Central memory CD8-positive, alpha-beta T cell (primary cell): ENCODE measurements at regions not wholly inside any gene's neighbourhood (a gene's known extent, or its start where the extent isn't known, plus 50 kb on each side); places are given as distances from the start of the nearest gene placed in this dataset.

ENCODE experiments used
- ATAC-seq: fragments of 150-1000 bp; cut with Tn5 transposase; replicated peaks from 2 replicates; pipeline ENCODE4 v1.10.0; 2022; ENCODE audit warnings: mild to moderate bottlenecking, moderate FRiP score, moderate number of reproducible peaks; ENCODE audit not compliant: poor library complexity, severe bottlenecking; ENCODE audit errors: extremely low read depth
- DNase-seq, 2 donors: peaks; one replicate each; pipeline ENCODE4 v3.0.0; 2021; ENCODE audit warnings: low spot score in 2 of 2
- H3K27ac Mint-ChIP-seq: one replicate; pipeline ENCODE4 v1.8.0; 2022; ENCODE audit warnings: low read depth, mild to moderate bottlenecking, moderate library complexity, mixed read lengths
- H3K27me3 Mint-ChIP-seq: one replicate; pipeline ENCODE4 v1.8.0; 2022; ENCODE audit warnings: mixed read lengths
- H3K36me3 Mint-ChIP-seq: one replicate; pipeline ENCODE4 v1.8.0; 2022; ENCODE audit warnings: mild to moderate bottlenecking, moderate library complexity, mixed read lengths; ENCODE audit not compliant: insufficient read depth
- H3K4me1 Mint-ChIP-seq: one replicate; pipeline ENCODE4 v1.8.0; 2022; ENCODE audit warnings: mixed read lengths
- H3K4me3 Mint-ChIP-seq: one replicate; pipeline ENCODE4 v1.8.0; 2022; ENCODE audit warnings: mild to moderate bottlenecking, moderate library complexity, mixed read lengths
- H3K9me3 Mint-ChIP-seq: one replicate; pipeline ENCODE4 v1.8.0; 2022; ENCODE audit warnings: mixed read lengths

GRCh38 chr6:120587381-120587780 is 746.9 kb downstream of the TBC1D32 start:
- no peaks in the 10 kb centered on the region for H3K36me3 Mint-ChIP-seq
- H3K4me1 Mint-ChIP-seq, result no peaks in the 10 kb centered on the region
- H3K4me3 Mint-ChIP-seq, result no peak overlapping the region
- no peaks in the 10 kb centered on the region for H3K27me3 Mint-ChIP-seq
- no peak for ATAC-seq
- H3K9me3 Mint-ChIP-seq, result peaks cover 19% of the 10 kb centered on the region
- H3K27ac Mint-ChIP-seq, result no peak overlapping the region
- no peak for DNase-seq

- DNase-seq, result no peak
- Mint-ChIP-seq H3K27ac (no peak overlapping the region), H3K9me3 (peaks cover 13% of the 10 kb centered on the region), H3K4me3 (no peak overlapping the region), H3K27me3 (no peaks in the 10 kb centered on the region), H3K36me3 (no peaks in the 10 kb centered on the region), H3K4me1 (no peaks in the 10 kb centered on the region)
- ATAC-seq, result no peak
Measured at GRCh38 chr6:120584111-120584760, 750.0 kb downstream of the TBC1D32 start.

GRCh38 chr6:120576061-120576460 is 758.2 kb downstream of the TBC1D32 start:
- DNase-seq (no peak), ATAC-seq (no peak)
- H3K9me3 Mint-ChIP-seq, result peaks cover 6% of the 10 kb centered on the region
- no peak overlapping the region for H3K4me3 Mint-ChIP-seq
- no peaks in the 10 kb centered on the region for H3K36me3 Mint-ChIP-seq
- H3K4me1 Mint-ChIP-seq, result no peaks in the 10 kb centered on the region
- no peaks in the 10 kb centered on the region for H3K27me3 Mint-ChIP-seq
- H3K27ac Mint-ChIP-seq, result no peak overlapping the region

GRCh38 chr6:120569714-120570113 is 764.6 kb downstream of the TBC1D32 start:
- H3K27ac Mint-ChIP-seq, result no peak overlapping the region
- no peaks in the 10 kb centered on the region for H3K27me3 Mint-ChIP-seq
- no peaks in the 10 kb centered on the region for H3K4me1 Mint-ChIP-seq
- H3K4me3 Mint-ChIP-seq, result no peak overlapping the region
- peaks cover 6% of the 10 kb centered on the region for H3K9me3 Mint-ChIP-seq
- H3K36me3 Mint-ChIP-seq, result no peaks in the 10 kb centered on the region
- ATAC-seq (no peak), DNase-seq (no peak)

- H3K4me1 Mint-ChIP-seq, result no peaks in the 10 kb centered on the region
- peaks cover 6% of the 10 kb centered on the region for H3K9me3 Mint-ChIP-seq
- no peak overlapping the region for H3K4me3 Mint-ChIP-seq
- DNase-seq (no peak), ATAC-seq (no peak)
- H3K27ac Mint-ChIP-seq, result no peak overlapping the region
- no peaks in the 10 kb centered on the region for H3K36me3 Mint-ChIP-seq
- H3K27me3 Mint-ChIP-seq, result no peaks in the 10 kb centered on the region
Measured at GRCh38 chr6:120564779-120565178, 769.5 kb downstream of the TBC1D32 start.

- DNase-seq (no peak), ATAC-seq (no peak)
- no peak overlapping the region for H3K4me3 Mint-ChIP-seq
- H3K4me1 Mint-ChIP-seq, result no peaks in the 10 kb centered on the region
- peaks cover 11% of the 10 kb centered on the region for H3K9me3 Mint-ChIP-seq
- H3K27ac Mint-ChIP-seq, result no peak overlapping the region
- no peaks in the 10 kb centered on the region for H3K36me3 Mint-ChIP-seq
- H3K27me3 Mint-ChIP-seq, result no peaks in the 10 kb centered on the region
Measured at GRCh38 chr6:120558294-120558693, 776.0 kb downstream of the TBC1D32 start.

GRCh38 chr6:120557554-120557953 is 776.7 kb downstream of the TBC1D32 start:
- Mint-ChIP-seq H3K4me3 (no peak overlapping the region), H3K36me3 (no peaks in the 10 kb centered on the region), H3K4me1 (no peaks in the 10 kb centered on the region), H3K9me3 (peaks cover 13% of the 10 kb centered on the region), H3K27me3 (no peaks in the 10 kb centered on the region), H3K27ac (no peak overlapping the region)
- ATAC-seq, result no peak
- DNase-seq, result no peak

- no peak for ATAC-seq
- Mint-ChIP-seq H3K9me3 (peaks cover 12% of the 10 kb centered on the region), H3K36me3 (no peaks in the 10 kb centered on the region), H3K27me3 (no peaks in the 10 kb centered on the region), H3K27ac (no peak overlapping the region), H3K4me1 (no peaks in the 10 kb centered on the region), H3K4me3 (no peak overlapping the region)
- no peak for DNase-seq
Measured at GRCh38 chr6:120556491-120556890, 777.8 kb downstream of the TBC1D32 start.

GRCh38 chr6:120553353-120553752 is 780.9 kb downstream of the TBC1D32 start:
- no peak for DNase-seq
- Mint-ChIP-seq H3K4me1 (no peaks in the 10 kb centered on the region), H3K9me3 (peaks cover 12% of the 10 kb centered on the region), H3K36me3 (no peaks in the 10 kb centered on the region), H3K4me3 (no peak overlapping the region), H3K27ac (no peak overlapping the region), H3K27me3 (no peaks in the 10 kb centered on the region)
- no peak for ATAC-seq

- Mint-ChIP-seq H3K9me3 (peaks cover 9% of the 10 kb centered on the region), H3K27ac (no peak overlapping the region), H3K4me3 (no peak overlapping the region), H3K36me3 (no peaks in the 10 kb centered on the region), H3K4me1 (no peaks in the 10 kb centered on the region), H3K27me3 (no peaks in the 10 kb centered on the region)
- no peak for ATAC-seq
- no peak for DNase-seq
Measured at GRCh38 chr6:120545353-120545752, 788.9 kb downstream of the TBC1D32 start.

GRCh38 chr6:120534954-120535353 is 799.3 kb downstream of the TBC1D32 start:
- ATAC-seq, result no peak
- no peak for DNase-seq
- Mint-ChIP-seq H3K27me3 (no peaks in the 10 kb centered on the region), H3K4me1 (no peaks in the 10 kb centered on the region), H3K36me3 (no peaks in the 10 kb centered on the region), H3K27ac (no peak overlapping the region), H3K9me3 (peaks cover 12% of the 10 kb centered on the region), H3K4me3 (no peak overlapping the region)

GRCh38 chr6:120526576-120526975 is 807.7 kb downstream of the TBC1D32 start:
- Mint-ChIP-seq H3K4me1 (no peaks in the 10 kb centered on the region), H3K27ac (no peak overlapping the region), H3K9me3 (peaks cover 9% of the 10 kb centered on the region), H3K36me3 (no peaks in the 10 kb centered on the region), H3K4me3 (no peak overlapping the region), H3K27me3 (no peaks in the 10 kb centered on the region)
- DNase-seq, result no peak
- ATAC-seq, result no peak

GRCh38 chr6:120514544-120514943 is 819.7 kb downstream of the TBC1D32 start:
- Mint-ChIP-seq H3K4me1 (no peaks in the 10 kb centered on the region), H3K36me3 (no peaks in the 10 kb centered on the region), H3K9me3 (no peaks in the 10 kb centered on the region), H3K27me3 (no peaks in the 10 kb centered on the region), H3K4me3 (no peak overlapping the region), H3K27ac (no peak overlapping the region)
- DNase-seq (no peak), ATAC-seq (no peak)
